Prostate gland (tissue), 2 donors: ENCODE measurements at regions not wholly inside any gene's neighbourhood (a gene's known extent, or its start where the extent isn't known, plus 50 kb on each side); places are given as distances from the start of the nearest gene placed in this dataset.

Experiments
- DNase-seq: peaks from one replicate; pipeline ENCODE4 v3.0.0-alpha.2; 2019; ENCODE audit warnings: low spot score
- H3K27ac ChIP-seq, 2 donors: fragments of 200-600 bp; sonication (generic); 2 replicates each; pipeline ENCODE4 v1.5.1; 2017 to 2019
- H3K27me3 ChIP-seq: fragments of 200-600 bp; sonication (generic); replicated peaks from 2 replicates; pipeline ENCODE4 v1.5.1; 2019; ENCODE audit not compliant: insufficient read depth
- H3K36me3 ChIP-seq, 2 donors: fragments of 200-600 bp; sonication (generic); 1 replicate in 1 of 2; 2 replicates in 1 of 2; pipeline versions ENCODE4 v1.5.1 to v1.8.1; 2017 to 2019
- H3K4me1 ChIP-seq: fragments of 200-600 bp; sonication (generic); replicated peaks from 2 replicates; pipeline ENCODE4 v1.5.1; 2019
- H3K4me3 ChIP-seq, 2 donors: fragments of 200-600 bp; sonication (generic); 2 replicates each; pipeline ENCODE4 v1.5.1; 2017 to 2019
- H3K9me3 ChIP-seq: fragments of 200-600 bp; sonication (generic); 2 replicates; pipeline ENCODE4 v1.5.1; 2017
- CTCF ChIP-seq, 4 experiments: fragments of 200-600 bp in 2 of 4; fragments of 450-650 bp in 2 of 4; sonication (generic) in 2 of 4; IDR thresholded peaks; 1 replicate in 3 of 4; 2 replicates in 1 of 4; pipeline ENCODE4 v1.5.1; 2016 to 2019; ENCODE audit warnings: antibody characterized with exemption in 4 of 4, mild to moderate bottlenecking in 2 of 4, moderate library complexity in 2 of 4
- POLR2A ChIP-seq: fragments of 450-650 bp; IDR thresholded peaks from one replicate; pipeline ENCODE4 v1.6.1; 2016; ENCODE audit warnings: antibody characterized with exemption, mild to moderate bottlenecking
- POLR2AphosphoS5 ChIP-seq: sonication (generic); formaldehyde crosslinking; IDR thresholded peaks from one replicate; pipeline ENCODE4 v1.6.1; 2017; ENCODE audit warnings: antibody characterized with exemption
- WGBS: methylation state at CpG from one replicate; pipeline ENCODE4 v1.1.5; 2018; 5-methylcytosine and 5-hydroxymethylcytosine counted together
- intact Hi-C: fragments of 100-400 bp; cut with DNase I; formaldehyde crosslinking; loops from one replicate; pipeline ENCODE4 v1.14.2; 2022

- intact Hi-C loops = no loop called here
- H3K4me1 ChIP-seq = no peaks in the 10 kb centered on the region
- no peaks in the 10 kb centered on the region for H3K27me3 ChIP-seq
- TF ChIP-seq POLR2AphosphoS5 (no peak), CTCF (IDR thresholded peaks at IDR 0.05) (no peak), POLR2A (no peak)
- no peak overlapping the region for H3K4me3 ChIP-seq
- DNase-seq = no peak
- H3K36me3 ChIP-seq = no peaks in the 10 kb centered on the region
- H3K27ac ChIP-seq = no peak overlapping the region
- H3K9me3 ChIP-seq = no peaks in the 10 kb centered on the region
Observed at GRCh38 chrX:39283239-39283638, 482.0 kb downstream of the MID1IP1 start.

- Histone ChIP-seq H3K27ac (no peak overlapping the region), H3K9me3 (no peaks in the 10 kb centered on the region), H3K36me3 (no peaks in the 10 kb centered on the region), H3K4me1 (no peaks in the 10 kb centered on the region), H3K27me3 (no peaks in the 10 kb centered on the region), H3K4me3 (no peak overlapping the region)
- TF ChIP-seq POLR2A (no peak), CTCF (IDR thresholded peaks at IDR 0.05) (no peak), POLR2AphosphoS5 (no peak)
- 94% methylated on average over 3 of the region's 3 CpGs for WGBS
- intact Hi-C loops = no loop called here
- DNase-seq = no peak
Observed at GRCh38 chrX:39288592-39288991, 487.3 kb downstream of the MID1IP1 start.

GRCh38 chrX:39289827-39290226 lies 488.6 kb downstream of the MID1IP1 start:
- Histone ChIP-seq H3K4me1 (no peaks in the 10 kb centered on the region), H3K27ac (no peak overlapping the region), H3K9me3 (no peaks in the 10 kb centered on the region), H3K27me3 (no peaks in the 10 kb centered on the region), H3K36me3 (no peaks in the 10 kb centered on the region), H3K4me3 (no peak overlapping the region)
- no peak for TF ChIP-seq CTCF (IDR thresholded peaks at IDR 0.05)
- TF ChIP-seq POLR2A = no peak
- TF ChIP-seq POLR2AphosphoS5 = no peak
- intact Hi-C loops = no loop called here
- DNase-seq = no peak
- WGBS = 99% methylated on average over 4 of the region's 4 CpGs

GRCh38 chrX:39293203-39293602 lies 491.9 kb downstream of the MID1IP1 start:
- Histone ChIP-seq H3K36me3 (no peaks in the 10 kb centered on the region), H3K4me3 (no peak overlapping the region), H3K27ac (no peak overlapping the region), H3K27me3 (no peaks in the 10 kb centered on the region), H3K9me3 (no peaks in the 10 kb centered on the region), H3K4me1 (no peaks in the 10 kb centered on the region)
- 95% methylated on average over 3 of the region's 3 CpGs for WGBS
- no peak for TF ChIP-seq CTCF (IDR thresholded peaks at IDR 0.05)
- TF ChIP-seq POLR2AphosphoS5 = no peak
- no peak for TF ChIP-seq POLR2A
- no peak for DNase-seq
- intact Hi-C loops = no loop called here

GRCh38 chrX:39296472-39296871 lies 495.2 kb downstream of the MID1IP1 start:
- no peaks in the 10 kb centered on the region for H3K9me3 ChIP-seq
- intact Hi-C loops = no loop called here
- DNase-seq = no peak
- no peaks in the 10 kb centered on the region for H3K36me3 ChIP-seq
- TF ChIP-seq POLR2AphosphoS5 (no peak), CTCF (IDR thresholded peaks at IDR 0.05) (no peak), POLR2A (no peak)
- no peaks in the 10 kb centered on the region for H3K4me1 ChIP-seq
- no peak overlapping the region for H3K4me3 ChIP-seq
- WGBS = 90% methylated on average over 5 of the region's 5 CpGs
- H3K27me3 ChIP-seq = no peaks in the 10 kb centered on the region
- H3K27ac ChIP-seq = no peak overlapping the region
